ENCODE measurements at regions not wholly inside any gene's neighbourhood (a gene's known extent, or its start where the extent isn't known, plus 50 kb on each side); places are given as distances from the start of the nearest gene placed in this dataset.
"Not testable (repeated sequence)": the region's sequence is repeated elsewhere in the genome, so short reads cannot be mapped to it uniquely, and the experiment has no call there.

DNA sequence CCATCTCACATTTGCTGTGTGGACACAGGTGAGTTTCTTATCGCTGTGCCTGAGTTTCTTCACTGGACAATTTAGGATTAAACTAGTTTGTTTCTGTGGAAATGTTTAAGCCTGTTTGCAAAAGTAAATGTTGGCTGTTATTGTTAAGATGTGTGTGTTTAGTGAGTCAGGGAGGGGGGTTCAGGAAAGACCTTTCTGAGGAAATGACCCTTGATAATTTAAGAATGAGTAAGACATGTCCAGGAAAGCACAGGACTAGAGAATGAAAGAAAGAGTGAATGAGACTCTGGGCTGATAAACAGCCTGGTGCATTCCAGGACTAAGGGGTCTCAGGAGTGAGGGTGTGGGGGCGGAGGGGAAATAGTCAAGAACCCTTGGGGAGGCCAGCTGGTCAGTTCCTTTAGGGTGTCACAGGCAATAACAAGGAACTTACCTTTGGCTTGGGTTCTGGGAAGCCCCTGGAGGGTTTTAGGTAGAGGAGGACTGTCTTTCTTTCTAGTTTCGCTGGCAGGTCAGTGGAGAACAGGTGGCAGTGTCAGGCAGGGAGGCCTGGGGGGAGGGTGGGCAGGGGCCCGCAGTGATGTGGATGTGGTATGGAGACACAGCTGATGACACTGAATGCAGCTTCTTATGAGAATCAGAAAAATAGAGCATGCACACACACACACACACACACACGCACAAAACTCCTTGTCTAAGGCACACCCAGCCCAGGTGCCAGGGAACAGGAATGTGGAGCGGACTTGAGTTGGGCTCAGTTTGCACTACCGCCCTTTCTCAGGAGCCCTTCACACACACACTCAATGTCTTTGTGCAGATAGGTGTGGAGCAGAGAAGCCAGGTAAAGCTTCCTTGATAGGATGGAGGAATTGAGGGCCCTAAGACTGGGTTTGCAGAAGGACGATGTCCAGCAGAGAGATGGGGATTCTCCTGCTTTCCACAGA is 1005.5 kb downstream of the VRK1 start:
- DNase-seq, result no peak
- Mint-ChIP-seq H3K4me1 (no peaks in the 10 kb centered on the region), H3K9me3 (no peaks in the 10 kb centered on the region), H3K27ac (peak overlapping the region; percentile 3), H3K27me3 (ENCODE audit: low read depth, poor library complexity) (peaks cover 6% of the 10 kb centered on the region), H3K4me3 (no peak overlapping the region), H3K36me3 (ENCODE audit: low read depth) (no peaks in the 10 kb centered on the region)
- TF ChIP-seq, protein P1, sequence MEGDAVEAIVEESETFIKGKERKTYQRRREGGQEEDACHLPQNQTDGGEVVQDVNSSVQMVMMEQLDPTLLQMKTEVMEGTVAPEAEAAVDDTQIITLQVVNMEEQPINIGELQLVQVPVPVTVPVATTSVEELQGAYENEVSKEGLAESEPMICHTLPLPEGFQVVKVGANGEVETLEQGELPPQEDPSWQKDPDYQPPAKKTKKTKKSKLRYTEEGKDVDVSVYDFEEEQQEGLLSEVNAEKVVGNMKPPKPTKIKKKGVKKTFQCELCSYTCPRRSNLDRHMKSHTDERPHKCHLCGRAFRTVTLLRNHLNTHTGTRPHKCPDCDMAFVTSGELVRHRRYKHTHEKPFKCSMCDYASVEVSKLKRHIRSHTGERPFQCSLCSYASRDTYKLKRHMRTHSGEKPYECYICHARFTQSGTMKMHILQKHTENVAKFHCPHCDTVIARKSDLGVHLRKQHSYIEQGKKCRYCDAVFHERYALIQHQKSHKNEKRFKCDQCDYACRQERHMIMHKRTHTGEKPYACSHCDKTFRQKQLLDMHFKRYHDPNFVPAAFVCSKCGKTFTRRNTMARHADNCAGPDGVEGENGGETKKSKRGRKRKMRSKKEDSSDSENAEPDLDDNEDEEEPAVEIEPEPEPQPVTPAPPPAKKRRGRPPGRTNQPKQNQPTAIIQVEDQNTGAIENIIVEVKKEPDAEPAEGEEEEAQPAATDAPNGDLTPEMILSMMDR (IDR thresholded peaks at IDR 0.05), result no peak

DNA sequence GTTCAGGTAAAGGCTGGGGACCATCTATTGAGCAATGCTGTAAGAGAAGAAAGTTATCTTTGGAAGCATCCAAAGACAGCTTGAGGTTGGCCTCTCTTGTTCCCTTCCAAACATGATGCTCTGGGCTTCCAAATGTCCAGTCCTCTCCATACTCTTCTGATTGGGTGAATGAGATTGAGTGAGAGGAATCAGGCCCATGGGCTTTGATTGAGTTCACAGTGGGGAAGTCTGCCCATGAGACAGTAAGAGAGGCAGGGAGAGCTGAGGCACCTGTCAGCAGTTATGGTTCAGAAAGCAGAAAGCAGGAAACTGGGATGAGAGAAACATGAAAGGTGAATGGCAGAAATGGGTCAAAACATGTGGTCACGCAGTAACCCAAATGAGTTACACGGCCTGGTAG is 1006.9 kb downstream of the VRK1 start:
- H3K27ac Mint-ChIP-seq, result no peak overlapping the region
- no peak for DNase-seq
- H3K9me3 Mint-ChIP-seq, result no peaks in the 10 kb centered on the region
- TF ChIP-seq, protein P1 (IDR thresholded peaks at IDR 0.05), result no peak
- H3K36me3 Mint-ChIP-seq (ENCODE audit: low read depth), result no peaks in the 10 kb centered on the region
- H3K27me3 Mint-ChIP-seq (ENCODE audit: low read depth, poor library complexity), result peaks cover 6% of the 10 kb centered on the region
- no peak overlapping the region for H3K4me3 Mint-ChIP-seq
- H3K4me1 Mint-ChIP-seq, result no peaks in the 10 kb centered on the region

GRCh38 chr14:97806891-97807290 is 1009.7 kb downstream of the VRK1 start:
- H3K4me3 Mint-ChIP-seq, result no peak overlapping the region
- H3K27me3 Mint-ChIP-seq (ENCODE audit: low read depth, poor library complexity), result peaks cover 2% of the 10 kb centered on the region
- TF ChIP-seq, protein P1 (IDR thresholded peaks at IDR 0.05), result no peak
- H3K9me3 Mint-ChIP-seq, result no peaks in the 10 kb centered on the region
- no peaks in the 10 kb centered on the region for H3K36me3 Mint-ChIP-seq (ENCODE audit: low read depth)
- H3K4me1 Mint-ChIP-seq, result no peaks in the 10 kb centered on the region
- H3K27ac Mint-ChIP-seq, result no peak overlapping the region
- no peak for DNase-seq

DNA sequence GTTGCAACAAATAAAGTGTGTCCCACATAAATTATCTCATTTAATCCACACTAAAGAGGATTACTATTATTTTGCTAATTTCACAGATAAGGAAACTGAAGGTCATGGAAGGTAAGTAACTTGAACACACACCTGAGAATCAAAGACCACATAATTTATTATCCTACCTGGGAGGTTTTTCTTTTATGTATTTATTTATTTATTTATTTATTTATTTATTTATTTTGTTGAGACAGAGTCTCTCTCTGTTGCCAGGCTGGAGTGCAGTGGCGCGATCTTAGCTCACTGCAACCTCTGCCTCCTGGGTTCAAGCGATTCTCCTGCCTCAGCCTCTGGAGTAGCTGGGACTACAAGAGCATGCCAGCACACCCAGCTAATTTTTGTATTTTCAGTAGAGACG is 1011.4 kb downstream of the VRK1 start:
- H3K4me3 Mint-ChIP-seq; DNase-seq; H3K27ac Mint-ChIP-seq; H3K27me3 Mint-ChIP-seq (ENCODE audit: low read depth, poor library complexity); H3K36me3 Mint-ChIP-seq (ENCODE audit: low read depth); H3K9me3 Mint-ChIP-seq; H3K4me1 Mint-ChIP-seq: not testable (repeated sequence)

DNA sequence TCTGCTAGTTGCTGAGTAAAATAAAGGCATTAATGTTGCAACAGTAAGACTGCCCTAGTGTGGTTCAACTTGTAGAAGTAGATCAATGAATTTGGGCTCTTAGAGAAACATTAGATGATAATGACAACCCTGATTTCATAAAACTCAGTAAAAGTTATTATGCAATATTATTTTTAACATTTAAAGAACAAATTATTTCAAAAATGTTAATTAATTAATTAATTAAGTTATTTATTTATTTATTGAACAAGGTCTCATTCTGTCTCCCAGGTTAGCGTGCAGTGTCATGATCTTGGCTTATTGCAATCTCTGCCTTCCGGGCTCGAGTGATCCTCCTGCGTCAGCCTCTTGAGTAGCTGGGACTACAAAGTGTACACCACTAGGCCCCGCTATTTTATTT is 1016.4 kb downstream of the VRK1 start:
- H3K9me3 Mint-ChIP-seq, result peaks cover 11% of the 10 kb centered on the region
- H3K36me3 Mint-ChIP-seq (ENCODE audit: low read depth), result no peaks in the 10 kb centered on the region
- no peak overlapping the region for H3K4me3 Mint-ChIP-seq
- no peak overlapping the region for H3K27ac Mint-ChIP-seq
- no peaks in the 10 kb centered on the region for H3K27me3 Mint-ChIP-seq (ENCODE audit: low read depth, poor library complexity)
- TF ChIP-seq, protein P1 (IDR thresholded peaks at IDR 0.05), result no peak
- no peak for DNase-seq
- H3K4me1 Mint-ChIP-seq, result no peaks in the 10 kb centered on the region

GRCh38 chr14:97820781-97821180 is 1023.6 kb downstream of the VRK1 start:
- Mint-ChIP-seq H3K9me3 (peaks cover 19% of the 10 kb centered on the region), H3K27me3 (ENCODE audit: low read depth, poor library complexity) (peaks cover 6% of the 10 kb centered on the region), H3K4me1 (no peaks in the 10 kb centered on the region), H3K36me3 (ENCODE audit: low read depth) (peaks cover 4% of the 10 kb centered on the region), H3K27ac (no peak overlapping the region), H3K4me3 (no peak overlapping the region)
- TF ChIP-seq, protein P1 (IDR thresholded peaks at IDR 0.05), result no peak
- no peak for DNase-seq

All from nephron progenitor cell (in vitro differentiated cells).